ENCODE measurements at regions not wholly inside any gene's neighbourhood (a gene's known extent, or its start where the extent isn't known, plus 50 kb on each side); places are given as distances from the start of the nearest gene placed in this dataset.

DNA sequence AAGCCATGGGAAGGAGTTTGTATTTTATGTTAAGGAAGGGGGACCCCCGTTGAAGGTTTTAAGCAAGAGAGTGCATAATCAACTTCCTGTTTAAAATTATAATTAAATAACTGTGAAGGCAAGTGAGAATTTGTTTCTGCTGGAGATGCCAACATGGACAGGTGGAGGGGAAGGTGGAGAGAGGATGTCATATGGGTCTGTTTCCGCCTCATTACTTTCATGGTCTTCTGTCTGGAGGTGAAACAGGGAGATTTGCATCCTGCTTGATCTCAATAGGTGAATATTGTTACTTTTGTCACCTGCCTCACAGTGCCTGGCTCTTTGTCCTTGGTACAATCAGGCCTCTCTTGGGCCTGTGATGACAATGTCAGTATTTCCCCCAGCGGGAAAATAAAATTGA is 300.6 kb upstream of the LMCD1 start:
- TF ChIP-seq CTCF (IDR thresholded peaks at IDR 0.05) (no peak), POLR2A (IDR thresholded peaks at IDR 0.05) (no peak)

Data from heart left ventricle (tissue), 13 donors.